ENCODE measurements at regions not wholly inside any gene's neighbourhood (a gene's known extent, or its start where the extent isn't known, plus 50 kb on each side); places are given as distances from the start of the nearest gene placed in this dataset.

DNA sequence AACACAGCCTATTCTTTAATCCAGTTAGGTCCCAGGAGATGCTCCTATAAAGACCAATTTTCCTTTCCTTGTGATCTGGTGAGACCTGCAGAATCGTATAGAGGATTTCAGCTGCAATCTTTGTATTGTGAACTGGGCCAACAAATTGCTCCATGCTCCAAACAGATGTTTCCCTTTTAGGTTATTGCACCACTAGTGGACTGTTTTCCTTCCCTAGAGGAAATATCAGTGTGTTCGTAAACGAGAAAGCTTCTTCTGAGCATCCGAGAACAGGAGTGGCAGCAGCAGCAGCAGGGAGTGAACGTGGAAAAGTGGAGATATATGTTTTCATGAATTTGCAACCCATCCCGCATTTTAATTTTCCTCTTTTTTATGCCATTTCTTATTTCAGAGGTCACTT, 344.1 kb upstream of the PDE3A start:
- TF ChIP-seq POLR2AphosphoS5 (IDR thresholded peaks at IDR 0.05; ENCODE audit: insufficient read depth in 1 of 2, low read depth in 1 of 2): peak in 1 of 2 donors; percentile 27
- no peak for TF ChIP-seq POLR2A (IDR thresholded peaks at IDR 0.05)
- DNase-seq (ENCODE audit: extremely low spot score in 2 of 2): no peak
- Histone ChIP-seq H3K27ac (no peak overlapping the region), H3K9me3 (no peaks in the 10 kb centered on the region), H3K4me3 (no peak overlapping the region), H3K27me3 (no peaks in the 10 kb centered on the region), H3K4me1 (no peaks in the 10 kb centered on the region), H3K36me3 (no peaks in the 10 kb centered on the region)
- intact Hi-C loops (cut with DNase I): no loop called here

DNA sequence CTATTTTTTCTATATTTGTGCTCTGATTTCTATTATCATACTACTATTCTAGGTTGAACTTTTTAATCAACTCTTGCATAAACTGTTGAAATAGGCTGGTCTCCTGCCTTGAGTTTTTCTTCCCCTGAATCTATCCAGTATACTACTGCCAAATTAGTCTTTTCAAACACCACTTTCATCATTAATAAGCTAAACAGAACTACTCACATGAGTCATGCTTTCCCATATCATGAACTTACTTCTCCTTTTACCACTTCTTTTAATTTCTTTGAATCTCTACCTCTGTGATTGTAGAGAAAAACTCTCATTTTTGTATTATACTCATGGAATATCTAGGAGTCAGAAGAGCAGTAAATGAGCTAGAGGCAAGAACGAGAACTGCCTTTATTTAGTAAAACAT, 340.3 kb upstream of the PDE3A start:
- Histone ChIP-seq H3K4me3 (no peak overlapping the region), H3K27me3 (no peaks in the 10 kb centered on the region), H3K27ac (no peak overlapping the region), H3K36me3 (no peaks in the 10 kb centered on the region), H3K9me3 (no peaks in the 10 kb centered on the region), H3K4me1 (no peaks in the 10 kb centered on the region)
- intact Hi-C loops (cut with DNase I): no loop called here
- DNase-seq (ENCODE audit: extremely low spot score in 2 of 2): no peak
- TF ChIP-seq POLR2A (IDR thresholded peaks at IDR 0.05) (no peak), POLR2AphosphoS5 (IDR thresholded peaks at IDR 0.05; ENCODE audit: insufficient read depth in 1 of 2, low read depth in 1 of 2) (no peak)
- TF ChIP-seq, protein P1, sequence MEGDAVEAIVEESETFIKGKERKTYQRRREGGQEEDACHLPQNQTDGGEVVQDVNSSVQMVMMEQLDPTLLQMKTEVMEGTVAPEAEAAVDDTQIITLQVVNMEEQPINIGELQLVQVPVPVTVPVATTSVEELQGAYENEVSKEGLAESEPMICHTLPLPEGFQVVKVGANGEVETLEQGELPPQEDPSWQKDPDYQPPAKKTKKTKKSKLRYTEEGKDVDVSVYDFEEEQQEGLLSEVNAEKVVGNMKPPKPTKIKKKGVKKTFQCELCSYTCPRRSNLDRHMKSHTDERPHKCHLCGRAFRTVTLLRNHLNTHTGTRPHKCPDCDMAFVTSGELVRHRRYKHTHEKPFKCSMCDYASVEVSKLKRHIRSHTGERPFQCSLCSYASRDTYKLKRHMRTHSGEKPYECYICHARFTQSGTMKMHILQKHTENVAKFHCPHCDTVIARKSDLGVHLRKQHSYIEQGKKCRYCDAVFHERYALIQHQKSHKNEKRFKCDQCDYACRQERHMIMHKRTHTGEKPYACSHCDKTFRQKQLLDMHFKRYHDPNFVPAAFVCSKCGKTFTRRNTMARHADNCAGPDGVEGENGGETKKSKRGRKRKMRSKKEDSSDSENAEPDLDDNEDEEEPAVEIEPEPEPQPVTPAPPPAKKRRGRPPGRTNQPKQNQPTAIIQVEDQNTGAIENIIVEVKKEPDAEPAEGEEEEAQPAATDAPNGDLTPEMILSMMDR (IDR thresholded peaks at IDR 0.05): no peak

DNA sequence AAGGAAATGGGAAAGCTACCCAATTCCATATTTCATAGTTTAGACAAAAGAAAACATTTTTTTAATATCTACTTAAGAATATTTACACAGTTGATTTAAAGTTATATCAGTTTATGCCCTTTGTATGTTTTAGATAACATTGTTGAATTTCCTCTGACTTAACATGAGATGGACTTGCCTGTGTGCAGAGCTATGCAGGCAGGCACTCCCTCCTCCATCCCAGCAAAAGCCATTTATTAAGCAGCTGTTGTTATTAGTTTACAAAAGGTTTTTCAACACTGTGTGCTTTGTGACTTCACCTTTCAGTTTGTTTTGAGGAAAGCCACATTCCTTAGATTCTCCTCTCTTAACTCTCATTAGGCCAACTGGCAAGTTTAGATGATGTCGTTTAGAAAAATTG, 337.5 kb upstream of the PDE3A start:
- no peak for DNase-seq (ENCODE audit: extremely low spot score in 2 of 2)

DNA sequence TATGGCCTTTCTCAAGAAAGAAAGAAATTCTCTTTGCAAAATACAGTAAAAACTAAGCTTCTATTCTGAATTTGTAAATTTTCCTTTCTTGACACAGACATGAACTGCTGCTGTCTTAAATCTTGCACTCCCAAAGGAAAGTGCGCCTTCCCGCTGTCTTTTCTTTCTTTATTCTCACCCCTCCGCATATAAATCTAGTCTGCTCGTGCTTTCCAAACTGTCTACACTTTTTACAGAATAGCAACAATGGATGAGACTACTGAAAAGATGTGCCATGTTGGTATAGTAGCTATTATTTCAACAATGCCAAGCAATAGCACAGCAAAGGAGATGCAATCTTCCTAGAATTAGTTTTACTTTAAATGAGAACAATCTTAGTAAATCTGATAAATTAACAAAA, 328.8 kb upstream of the PDE3A start:
- Histone ChIP-seq H3K36me3 (no peaks in the 10 kb centered on the region), H3K4me3 (no peak overlapping the region), H3K27me3 (no peaks in the 10 kb centered on the region), H3K27ac (no peak overlapping the region), H3K9me3 (no peaks in the 10 kb centered on the region), H3K4me1 (no peaks in the 10 kb centered on the region)
- intact Hi-C loops (cut with DNase I): no loop called here
- TF ChIP-seq POLR2A (IDR thresholded peaks at IDR 0.05) (no peak), POLR2AphosphoS5 (IDR thresholded peaks at IDR 0.05; ENCODE audit: insufficient read depth in 1 of 2, low read depth in 1 of 2) (no peak)
- TF ChIP-seq, protein P1 (IDR thresholded peaks at IDR 0.05): no peak
- no peak for DNase-seq (ENCODE audit: extremely low spot score in 2 of 2)

More for the DNA sequence above, 337.5 kb upstream of the PDE3A start:
- intact Hi-C loops (cut with DNase I): no loop called here
- Histone ChIP-seq H3K4me3 (no peak overlapping the region), H3K27ac (no peak overlapping the region), H3K4me1 (no peaks in the 10 kb centered on the region), H3K27me3 (no peaks in the 10 kb centered on the region), H3K36me3 (no peaks in the 10 kb centered on the region), H3K9me3 (no peaks in the 10 kb centered on the region)
- TF ChIP-seq POLR2AphosphoS5 (IDR thresholded peaks at IDR 0.05; ENCODE audit: insufficient read depth in 1 of 2, low read depth in 1 of 2) (no peak), POLR2A (IDR thresholded peaks at IDR 0.05) (no peak)
- TF ChIP-seq, protein P1 (IDR thresholded peaks at IDR 0.05): no peak

DNA sequence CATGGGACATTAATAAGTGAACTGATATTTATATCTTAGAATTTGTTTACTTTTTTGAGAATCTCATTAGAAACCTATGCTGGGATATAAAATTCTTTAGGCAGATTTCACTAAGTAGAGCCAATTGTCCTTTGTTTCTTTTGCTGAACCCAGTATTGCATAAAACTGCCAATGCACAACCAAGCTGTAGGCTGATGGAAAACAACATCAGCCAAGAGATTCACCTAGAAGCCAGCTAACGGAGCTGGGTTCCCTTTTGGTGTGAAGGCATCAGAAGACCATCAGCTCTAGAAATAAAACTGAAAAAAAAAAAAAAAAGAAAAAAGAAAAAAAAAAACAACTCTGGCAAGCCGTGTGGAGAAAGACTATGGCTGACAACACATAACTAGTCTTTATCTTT, 328.2 kb upstream of the PDE3A start:
- peaks cover 4% of the 10 kb centered on the region for H3K4me1 ChIP-seq
- H3K4me3 ChIP-seq: no peak overlapping the region
- H3K36me3 ChIP-seq: no peaks in the 10 kb centered on the region
- DNase-seq (ENCODE audit: extremely low spot score in 2 of 2): no peak
- intact Hi-C loops (cut with DNase I): no loop called here
- TF ChIP-seq POLR2A (IDR thresholded peaks at IDR 0.05): no peak
- TF ChIP-seq, protein P1 (IDR thresholded peaks at IDR 0.05): no peak
- TF ChIP-seq POLR2AphosphoS5 (IDR thresholded peaks at IDR 0.05; ENCODE audit: insufficient read depth in 1 of 2, low read depth in 1 of 2): no peak
- H3K27ac ChIP-seq: no peak overlapping the region
- no peaks in the 10 kb centered on the region for H3K27me3 ChIP-seq
- H3K9me3 ChIP-seq: no peaks in the 10 kb centered on the region
